H7 (cell line): ENCODE measurements at regions not wholly inside any gene's neighbourhood (a gene's known extent, or its start where the extent isn't known, plus 50 kb on each side); places are given as distances from the start of the nearest gene placed in this dataset.
"Not testable (repeated sequence)": the region's sequence is repeated elsewhere in the genome, so short reads cannot be mapped to it uniquely, and the experiment has no call there.

Source experiments
- DNase-seq: peaks from one replicate; pipeline ENCODE4 v3.0.0; 2012
- H3K27me3 ChIP-seq: 2 replicates; pipeline ENCODE4 v1.6.0; 2011; ENCODE audit warnings: mild to moderate bottlenecking, low read length; ENCODE audit not compliant: control insufficient read depth, insufficient read depth
- H3K36me3 ChIP-seq: replicated peaks from 2 replicates; pipeline ENCODE4 v1.5.1; 2011; ENCODE audit warnings: low read length; ENCODE audit not compliant: control insufficient read depth, insufficient read depth
- H3K4me3 ChIP-seq: 2 replicates; pipeline ENCODE4 v1.5.1; 2011; ENCODE audit warnings: low read depth, mild to moderate bottlenecking, control low read depth, low read length, moderate library complexity; ENCODE audit not compliant: insufficient read depth

- DNase-seq = no peak
- H3K27me3 ChIP-seq = no peaks in the 10 kb centered on the region
Measured at GRCh38 chr7:138374119-138374693, 85.9 kb upstream of the TRIM24 start.

GRCh38 chr7:138377306-138377705 is 82.8 kb upstream of the TRIM24 start:
- DNase-seq = no peak
- Histone ChIP-seq H3K4me3 (no peak overlapping the region), H3K27me3 (no peaks in the 10 kb centered on the region), H3K36me3 (no peaks in the 10 kb centered on the region)

More at GRCh38 chr7:138374119-138374693, 85.9 kb upstream of the TRIM24 start:
- Histone ChIP-seq H3K4me3 (no peak overlapping the region), H3K36me3 (no peaks in the 10 kb centered on the region)

- H3K27me3 ChIP-seq = no peaks in the 10 kb centered on the region
Measured at GRCh38 chr7:138378741-138379559, 81.1 kb upstream of the TRIM24 start.

GRCh38 chr7:138382862-138383565 is 77.0 kb upstream of the TRIM24 start:
- Histone ChIP-seq H3K4me3 (no peak overlapping the region), H3K27me3 (no peaks in the 10 kb centered on the region), H3K36me3 (no peaks in the 10 kb centered on the region)
- DNase-seq = no peak

More at GRCh38 chr7:138378741-138379559, 81.1 kb upstream of the TRIM24 start:
- Histone ChIP-seq H3K4me3 (no peak overlapping the region), H3K36me3 (no peaks in the 10 kb centered on the region)
- no peak for DNase-seq

GRCh38 chr7:138386821-138387220 is 73.2 kb upstream of the TRIM24 start:
- Histone ChIP-seq H3K27me3 (no peaks in the 10 kb centered on the region), H3K4me3 (no peak overlapping the region), H3K36me3 (no peaks in the 10 kb centered on the region)
- DNase-seq = no peak

- H3K36me3 ChIP-seq = no peaks in the 10 kb centered on the region
- no peak overlapping the region for H3K4me3 ChIP-seq
- no peak for DNase-seq
- no peaks in the 10 kb centered on the region for H3K27me3 ChIP-seq
Measured at GRCh38 chr7:138387755-138388475, 72.1 kb upstream of the TRIM24 start.

GRCh38 chr7:138388673-138389491 is 71.2 kb upstream of the TRIM24 start:
- Histone ChIP-seq H3K36me3 (no peaks in the 10 kb centered on the region), H3K4me3 (no peak overlapping the region), H3K27me3 (no peaks in the 10 kb centered on the region)
- DNase-seq = no peak

- no peak overlapping the region for H3K4me3 ChIP-seq
- no peaks in the 10 kb centered on the region for H3K36me3 ChIP-seq
- H3K27me3 ChIP-seq = no peaks in the 10 kb centered on the region
- DNase-seq = no peak
Measured at GRCh38 chr7:138395763-138396162, 64.3 kb upstream of the TRIM24 start.

- no peaks in the 10 kb centered on the region for H3K27me3 ChIP-seq
- DNase-seq = peak; percentile 52
- no peak overlapping the region for H3K4me3 ChIP-seq
- no peaks in the 10 kb centered on the region for H3K36me3 ChIP-seq
Measured at GRCh38 chr7:138396251-138397070, 63.6 kb upstream of the TRIM24 start.

GRCh38 chr7:138397071-138397433 is 63.0 kb upstream of the TRIM24 start:
- H3K36me3 ChIP-seq, DNase-seq, H3K4me3 ChIP-seq, H3K27me3 ChIP-seq: not testable (repeated sequence)

- DNase-seq = no peak
- Histone ChIP-seq H3K4me3 (no peak overlapping the region), H3K36me3 (no peaks in the 10 kb centered on the region), H3K27me3 (no peaks in the 10 kb centered on the region)
Measured at GRCh38 chr7:138398857-138399256, 61.2 kb upstream of the TRIM24 start.

- no peak overlapping the region for H3K4me3 ChIP-seq
- no peaks in the 10 kb centered on the region for H3K27me3 ChIP-seq
- no peaks in the 10 kb centered on the region for H3K36me3 ChIP-seq
- no peak for DNase-seq
Measured at GRCh38 chr7:138400400-138400886, 59.6 kb upstream of the TRIM24 start.

- no peaks in the 10 kb centered on the region for H3K36me3 ChIP-seq
- DNase-seq = no peak
- H3K4me3 ChIP-seq = no peak overlapping the region
- H3K27me3 ChIP-seq = no peaks in the 10 kb centered on the region
Measured at GRCh38 chr7:138402749-138403148, 57.3 kb upstream of the TRIM24 start.
